ENCODE measurements at regions not wholly inside any gene's neighbourhood (a gene's known extent, or its start where the extent isn't known, plus 50 kb on each side); places are given as distances from the start of the nearest gene placed in this dataset.
"Not testable (repeated sequence)": the region's sequence is repeated elsewhere in the genome, so short reads cannot be mapped to it uniquely, and the experiment has no call there.

- Mint-ChIP-seq H3K9me3 (no peaks in the 10 kb centered on the region), H3K4me1 (peaks cover 5% of the 10 kb centered on the region), H3K36me3 (ENCODE audit: low read depth) (peaks cover 3% of the 10 kb centered on the region), H3K27me3 (ENCODE audit: low read depth) (no peaks in the 10 kb centered on the region), H3K27ac (ENCODE audit: unreplicated experiment) (no peak overlapping the region), H3K4me3 (no peak overlapping the region)
- no peak for DNase-seq (ENCODE audit: low read depth, low spot score)
- TF ChIP-seq CTCF (conservative IDR thresholded peaks at IDR 0.05), result no peak
Observed at GRCh38 chr6:14477559-14477958, 360.0 kb downstream of the CD83 start.

DNA sequence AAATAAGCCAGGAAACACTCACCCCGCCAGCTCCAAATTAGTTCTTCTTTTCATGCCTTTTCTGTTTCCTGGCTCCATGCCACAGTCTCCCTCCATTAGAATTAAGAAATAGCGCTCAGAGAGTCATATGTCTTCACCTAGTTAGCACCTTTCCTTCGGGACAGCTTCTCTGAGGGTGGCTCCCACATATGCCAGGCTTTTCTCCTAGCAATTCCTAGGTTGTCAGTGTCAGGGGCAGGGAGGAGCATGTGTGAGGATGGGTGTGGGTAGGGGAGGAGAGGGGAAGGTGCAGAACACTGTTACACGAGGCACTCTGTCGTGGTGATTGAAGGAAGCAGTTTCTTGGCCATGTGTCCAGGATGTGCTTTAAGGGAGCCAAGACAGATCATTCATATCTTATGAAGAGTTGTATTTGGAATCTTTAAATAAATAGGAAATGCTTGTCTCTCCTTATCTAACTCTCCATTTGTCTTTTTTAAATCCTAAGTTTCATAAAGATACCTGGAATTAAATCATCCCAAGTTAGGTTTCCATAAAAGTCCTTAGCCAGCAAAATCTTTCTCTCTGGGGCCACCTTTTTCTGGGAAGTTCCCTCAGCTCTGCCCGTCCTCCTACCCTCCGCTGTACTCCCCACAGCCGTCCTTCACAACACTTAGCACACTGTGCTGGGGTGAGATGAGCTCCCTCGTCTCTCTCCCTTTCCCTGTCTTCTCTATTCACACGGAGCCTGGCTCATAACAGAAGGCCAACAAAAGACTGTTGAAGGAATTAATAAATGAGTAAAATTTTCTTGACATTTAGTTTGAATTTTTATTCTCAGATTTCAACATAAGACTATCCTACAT lies 361.0 kb downstream of the CD83 start:
- Mint-ChIP-seq H3K27ac (ENCODE audit: unreplicated experiment) (no peak overlapping the region), H3K9me3 (no peaks in the 10 kb centered on the region), H3K4me3 (no peak overlapping the region), H3K36me3 (ENCODE audit: low read depth) (peaks cover 3% of the 10 kb centered on the region), H3K27me3 (ENCODE audit: low read depth) (no peaks in the 10 kb centered on the region), H3K4me1 (no peaks in the 10 kb centered on the region)
- DNase-seq (ENCODE audit: low read depth, low spot score), result no peak
- no peak for TF ChIP-seq CTCF (conservative IDR thresholded peaks at IDR 0.05)

- not testable (repeated sequence) for H3K36me3 Mint-ChIP-seq (ENCODE audit: low read depth); H3K4me1 Mint-ChIP-seq; DNase-seq (ENCODE audit: low read depth, low spot score); H3K4me3 Mint-ChIP-seq; H3K27me3 Mint-ChIP-seq (ENCODE audit: low read depth); H3K9me3 Mint-ChIP-seq; H3K27ac Mint-ChIP-seq (ENCODE audit: unreplicated experiment)
Observed at GRCh38 chr6:14481946-14482345, 364.4 kb downstream of the CD83 start.

DNA sequence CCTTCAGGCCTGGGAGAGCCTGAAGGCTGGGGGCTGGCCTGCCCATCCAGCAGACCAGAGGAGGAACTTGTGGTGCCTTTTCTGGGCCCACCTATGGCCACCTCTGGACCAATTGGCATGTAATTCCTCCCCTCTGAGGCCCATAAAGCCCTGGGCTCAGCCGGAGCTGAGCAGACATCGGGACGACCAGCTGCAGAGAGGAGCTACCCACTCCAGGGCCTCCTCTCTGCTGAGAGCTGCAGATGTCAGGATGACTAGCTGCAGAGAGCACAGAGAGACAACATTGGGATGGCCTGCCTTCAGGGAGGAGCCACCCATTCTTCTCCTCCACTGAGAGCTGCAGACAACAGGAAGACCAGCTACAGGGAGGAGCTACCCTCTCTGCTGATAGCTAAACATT lies 370.1 kb downstream of the CD83 start:
- Mint-ChIP-seq H3K4me1 (no peaks in the 10 kb centered on the region), H3K4me3 (no peak overlapping the region), H3K27me3 (ENCODE audit: low read depth) (peaks cover 2% of the 10 kb centered on the region), H3K36me3 (ENCODE audit: low read depth) (peaks cover 6% of the 10 kb centered on the region), H3K9me3 (peaks cover 8% of the 10 kb centered on the region), H3K27ac (ENCODE audit: unreplicated experiment) (no peak overlapping the region)
- no peak for TF ChIP-seq CTCF (conservative IDR thresholded peaks at IDR 0.05)
- no peak for DNase-seq (ENCODE audit: low read depth, low spot score)

DNA sequence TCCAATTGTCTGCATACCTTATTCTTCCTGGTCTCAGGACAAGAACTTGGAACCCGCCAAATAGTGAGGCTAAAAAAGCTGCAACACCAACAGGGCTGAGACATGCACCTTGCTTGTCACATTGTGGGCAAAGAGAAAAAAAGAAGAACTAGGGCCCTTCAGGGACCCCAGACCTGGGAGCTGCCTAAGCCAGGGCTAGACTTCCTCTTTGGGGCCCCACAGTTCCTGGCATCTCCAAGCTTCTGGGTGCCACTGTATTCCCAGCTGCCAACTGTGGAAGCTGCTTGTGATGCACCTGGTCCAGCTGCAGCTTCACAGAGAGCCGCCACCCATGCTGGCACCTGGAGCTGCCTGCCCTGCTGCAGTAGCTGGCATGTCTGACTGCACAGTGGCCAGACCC lies 370.6 kb downstream of the CD83 start:
- TF ChIP-seq CTCF (conservative IDR thresholded peaks at IDR 0.05), result no peak
- Mint-ChIP-seq H3K4me3 (no peak overlapping the region), H3K27me3 (ENCODE audit: low read depth) (peaks cover 2% of the 10 kb centered on the region), H3K27ac (ENCODE audit: unreplicated experiment) (no peak overlapping the region), H3K4me1 (no peaks in the 10 kb centered on the region), H3K36me3 (ENCODE audit: low read depth) (peaks cover 6% of the 10 kb centered on the region), H3K9me3 (peaks cover 11% of the 10 kb centered on the region)
- no peak for DNase-seq (ENCODE audit: low read depth, low spot score)

- Mint-ChIP-seq H3K36me3 (ENCODE audit: low read depth) (peaks cover 6% of the 10 kb centered on the region), H3K4me3 (no peak overlapping the region), H3K27ac (ENCODE audit: unreplicated experiment) (no peak overlapping the region), H3K4me1 (no peaks in the 10 kb centered on the region), H3K27me3 (ENCODE audit: low read depth) (peaks cover 2% of the 10 kb centered on the region), H3K9me3 (peaks cover 11% of the 10 kb centered on the region)
- no peak for DNase-seq (ENCODE audit: low read depth, low spot score)
- no peak for TF ChIP-seq CTCF (conservative IDR thresholded peaks at IDR 0.05)
Observed at GRCh38 chr6:14489445-14489844, 371.9 kb downstream of the CD83 start.
